HepG2 (cell line): ENCODE measurements at regions not wholly inside any gene's neighbourhood (a gene's known extent, or its start where the extent isn't known, plus 50 kb on each side); places are given as distances from the start of the nearest gene placed in this dataset.

Source experiments
- ATAC-seq: fragments of 200-7000 bp; cut with Tn5 transposase; 3 replicates; pipeline ENCODE4 v1.9.1; 2020; ENCODE audit warnings: mild to moderate bottlenecking, moderate library complexity
- BruUV-seq: library from RNA; stranded (reverse); fragments of 400-500 nt; replicated peaks from 2 replicates; lab custom pipeline; 2021; lab: Mats Ljungman, UMichigan
- CTCF ChIA-PET: fragments of 300-600 bp; formaldehyde crosslinking; extraction: SDS; loops from one replicate; lab custom pipeline; 2021; ENCODE audit warnings: low total read pairs, inconsistent platforms, low intra/inter-chr PET ratio; lab: Yijun Ruan, JAX
- POLR2A ChIA-PET: fragments of 350-600 bp; sonication (Branson Sonifier 250); formaldehyde crosslinking; loops from one replicate; lab custom pipeline; 2020; ENCODE audit warnings: antibody characterized with exemption, inconsistent platforms; lab: Yijun Ruan, JAX
- DNase-seq: peaks from one replicate; pipeline ENCODE4 v3.0.0-alpha.2; 2015; ENCODE audit warnings: low spot score
- FAIRE-seq: peaks from 3 replicates; lab custom pipeline; 2011; peaks lifted over from hg19 to GRCh38; lab: Jason Lieb, UNC
- H2AFZ ChIP-seq: one replicate; pipeline ENCODE4 v1.6.1; 2011; ENCODE audit warnings: low read length, inconsistent platforms
- H3K27ac ChIP-seq: fragments of 300-600 bp; 3 replicates; pipeline ENCODE4 v1.8.0; 2011; ENCODE audit warnings: mixed run types, mild to moderate bottlenecking, mixed read lengths, low read length, inconsistent platforms; ENCODE audit not compliant: insufficient read depth; ENCODE audit errors: extremely low read length
- H3K27me3 ChIP-seq, 2 experiments: fragments of 200-600 bp in 1 of 2; 2 replicates in 1 of 2; 3 replicates in 1 of 2; pipeline versions ENCODE4 v1.6.0 to v1.8.0; 2011; ENCODE audit warnings: low read length in 2 of 2, mild to moderate bottlenecking in 2 of 2, moderate library complexity in 2 of 2, inconsistent platforms in 1 of 2; ENCODE audit not compliant: insufficient read depth in 2 of 2, control insufficient read depth in 1 of 2
- H3K36me3 ChIP-seq, 2 experiments: fragments of 200-600 bp in 1 of 2; replicated peaks in 1 of 2; 2 replicates in 1 of 2; 3 replicates in 1 of 2; pipeline versions ENCODE4 v1.5.1 to v1.8.0; 2011; ENCODE audit warnings: low read length in 2 of 2, inconsistent platforms in 1 of 2; ENCODE audit not compliant: insufficient read depth in 2 of 2, control insufficient read depth in 1 of 2
- H3K4me1 ChIP-seq: 2 replicates; pipeline ENCODE4 v1.5.1; 2012; ENCODE audit warnings: low read length, inconsistent platforms; ENCODE audit not compliant: insufficient read depth
- H3K4me2 ChIP-seq: 2 replicates; pipeline ENCODE4 v1.6.0; 2011; ENCODE audit warnings: low read depth, low read length, inconsistent platforms
- H3K4me3 ChIP-seq, 3 experiments: fragments of 200-600 bp in 1 of 3; sonication (generic), shearing (Covaris generic) in 1 of 3; replicated peaks in 1 of 3; 2 replicates each; pipeline ENCODE4 v1.5.1; 2011 to 2016; ENCODE audit warnings: low read length in 3 of 3, inconsistent platforms in 2 of 3, low read depth in 2 of 3, mild to moderate bottlenecking in 2 of 3, control low read depth in 1 of 3, mixed read lengths in 1 of 3; ENCODE audit not compliant: insufficient read depth in 1 of 3
- H3K79me2 ChIP-seq: one replicate; pipeline ENCODE4 v1.6.1; 2011; ENCODE audit warnings: low read length, inconsistent platforms; ENCODE audit not compliant: insufficient read depth
- H3K9ac ChIP-seq: 2 replicates; pipeline ENCODE4 v1.6.0; 2011; ENCODE audit warnings: mild to moderate bottlenecking, low read depth, low read length, inconsistent platforms; ENCODE audit not compliant: insufficient read depth
- H3K9me3 ChIP-seq: 2 replicates; pipeline ENCODE4 v1.5.1; 2012; ENCODE audit warnings: mild to moderate bottlenecking, low read length
- H4K20me1 ChIP-seq: 2 replicates; pipeline ENCODE4 v1.6.0; 2011; ENCODE audit warnings: inconsistent platforms, mild to moderate bottlenecking, low read length, moderate library complexity; ENCODE audit not compliant: insufficient read depth
- ARID2 ChIP-seq: sonication (generic); formaldehyde crosslinking; IDR thresholded peaks from 2 replicates; pipeline ENCODE4 v1.8.1; 2022; ENCODE audit warnings: mild to moderate bottlenecking, missing genetic modification reagents, borderline replicate concordance
- MAZ ChIP-seq, 2 experiments: sonication (generic) in 1 of 2; formaldehyde crosslinking in 1 of 2; IDR thresholded peaks; 2 replicates each; pipeline versions ENCODE4 v1.5.0 to v1.6.1; 2012 to 2020; ENCODE audit warnings: low read depth in 2 of 2, mild to moderate bottlenecking in 2 of 2, borderline replicate concordance in 1 of 2, improper control_type of control experiment in 1 of 2, low read length in 1 of 2, missing genetic modification reagents in 1 of 2, moderate library complexity in 1 of 2
- MTF1 ChIP-seq: sonication (generic); formaldehyde crosslinking; IDR thresholded peaks from 2 replicates; pipeline ENCODE4 v1.5.0; 2020; ENCODE audit warnings: missing genetic modification reagents
- MTF2 ChIP-seq: sonication (generic); formaldehyde crosslinking; IDR thresholded peaks from 2 replicates; pipeline ENCODE4 v1.5.0; 2020; ENCODE audit warnings: missing genetic modification reagents, borderline replicate concordance
- SNAI1 ChIP-seq: sonication (generic); formaldehyde crosslinking; IDR thresholded peaks from 2 replicates; pipeline ENCODE4 v1.5.0; 2020; ENCODE audit warnings: mild to moderate bottlenecking, missing genetic modification reagents, borderline replicate concordance
- ZBTB7A ChIP-seq: sonication (generic); formaldehyde crosslinking; IDR thresholded peaks from 2 replicates; pipeline ENCODE4 v1.8.0; 2022; ENCODE audit warnings: mild to moderate bottlenecking, missing genetic modification reagents
- ZFP36 ChIP-seq: fragments of 150-350 bp; IDR thresholded peaks from 2 replicates; pipeline ENCODE4 v1.6.1; 2018; ENCODE audit warnings: borderline replicate concordance, low read length, low read depth; ENCODE audit not compliant: partially characterized antibody
- ZFP82 ChIP-seq: sonication (generic); formaldehyde crosslinking; IDR thresholded peaks from 2 replicates; pipeline ENCODE4 v1.5.1; 2020; ENCODE audit warnings: mild to moderate bottlenecking, missing genetic modification reagents, borderline replicate concordance
- ZNF713 ChIP-seq: sonication (generic); formaldehyde crosslinking; IDR thresholded peaks from 2 replicates; pipeline ENCODE4 v1.4.0; 2020; ENCODE audit warnings: mild to moderate bottlenecking, missing genetic modification reagents
- ZNF737 ChIP-seq: sonication (generic); formaldehyde crosslinking; IDR thresholded peaks from 2 replicates; pipeline ENCODE4 v1.5.0; 2020; ENCODE audit warnings: missing genetic modification reagents, mild to moderate bottlenecking, borderline replicate concordance
- ZNF766 ChIP-seq: sonication (generic); formaldehyde crosslinking; IDR thresholded peaks from 2 replicates; pipeline ENCODE4 v1.5.0; 2020; ENCODE audit warnings: missing genetic modification reagents, borderline replicate concordance
- ZNF775 ChIP-seq: sonication (generic); formaldehyde crosslinking; IDR thresholded peaks from 2 replicates; pipeline ENCODE4 v1.4.0; 2020; ENCODE audit warnings: missing genetic modification reagents, mild to moderate bottlenecking, moderate library complexity, borderline replicate concordance
- WGBS: methylation state at CpG from one replicate; pipeline ENCODE4 v1.1.6; 2017; ENCODE audit warnings: low lambda C conversion rate; 5-methylcytosine and 5-hydroxymethylcytosine counted together
- in situ Hi-C: cut with HindIII; loops from 2 replicates; pipeline ENCODE4 v1.10.0; 2017; ENCODE audit warnings: low pct_unique_long_range_greater_than_20kb; ENCODE audit not compliant: extremely low pct_ligation_motif_present
- intact Hi-C: fragments of 100-400 bp; cut with micrococcal nuclease; formaldehyde crosslinking; loops from one replicate; pipeline ENCODE4 v1.10.0; 2022; ENCODE audit not compliant: unreplicated experiment
- TF ChIP-seq, protein P1 (sequence below): sonication (generic); formaldehyde crosslinking; IDR thresholded peaks from 2 replicates; pipeline ENCODE4 v1.4.0; 2020; ENCODE audit warnings: missing genetic modification reagents
- TF ChIP-seq, protein P2 (sequence below): sonication (generic); formaldehyde crosslinking; IDR thresholded peaks from 2 replicates; pipeline ENCODE4 v1.5.0; 2020; ENCODE audit warnings: missing genetic modification reagents
- TF ChIP-seq, protein P3 (sequence below): sonication (generic); formaldehyde crosslinking; IDR thresholded peaks from 2 replicates; pipeline ENCODE4 v1.4.0; 2020; ENCODE audit warnings: missing genetic modification reagents, mild to moderate bottlenecking, borderline replicate concordance
- TF ChIP-seq, protein P4 (sequence below): sonication (generic); formaldehyde crosslinking; conservative IDR thresholded peaks from 2 replicates; pipeline ENCODE4 v1.4.0; 2020; ENCODE audit warnings: missing genetic modification reagents

DNA sequence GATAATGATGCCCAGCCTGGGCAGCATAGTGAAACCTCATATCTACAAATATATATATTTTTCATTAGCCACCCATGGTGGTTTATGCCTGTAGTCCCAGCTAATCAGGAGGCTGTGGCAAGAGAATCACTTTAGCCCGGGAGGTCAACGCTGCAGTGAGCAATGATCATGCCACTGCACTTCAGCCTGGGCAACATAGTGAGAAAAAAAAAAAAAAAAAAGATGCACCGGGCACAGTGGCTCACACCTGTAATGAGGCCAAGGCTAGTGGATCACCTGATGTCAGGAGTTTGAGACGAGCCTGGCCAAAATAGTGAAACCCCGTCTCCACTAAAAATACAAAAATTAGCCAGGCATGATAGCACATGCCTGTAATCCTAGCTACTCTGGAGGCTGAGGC, 50.2 kb upstream of the ADRA1B start:
- intact Hi-C loops = no loop called here
- CTCF ChIA-PET = no interaction called here
- H3K9ac ChIP-seq = no peak overlapping the region
- no peaks in the 10 kb centered on the region for H4K20me1 ChIP-seq
- FAIRE-seq = no peak
- 22% methylated on average over 5 of the region's 5 CpGs for WGBS
- H3K4me1 ChIP-seq = no peaks in the 10 kb centered on the region
- no peak for TF ChIP-seq ZNF766 (CRISPR knock-in tag)
- no peak for TF ChIP-seq ZNF713 (CRISPR knock-in tag)
- no peak for TF ChIP-seq MAZ (IDR thresholded peaks at IDR 0.05; ENCODE audit: borderline replicate concordance, low read depth, low read length)
- TF ChIP-seq MAZ (CRISPR knock-in tag; IDR thresholded peaks at IDR 0.05; ENCODE audit: low read depth) = no peak
- TF ChIP-seq, protein P1, sequence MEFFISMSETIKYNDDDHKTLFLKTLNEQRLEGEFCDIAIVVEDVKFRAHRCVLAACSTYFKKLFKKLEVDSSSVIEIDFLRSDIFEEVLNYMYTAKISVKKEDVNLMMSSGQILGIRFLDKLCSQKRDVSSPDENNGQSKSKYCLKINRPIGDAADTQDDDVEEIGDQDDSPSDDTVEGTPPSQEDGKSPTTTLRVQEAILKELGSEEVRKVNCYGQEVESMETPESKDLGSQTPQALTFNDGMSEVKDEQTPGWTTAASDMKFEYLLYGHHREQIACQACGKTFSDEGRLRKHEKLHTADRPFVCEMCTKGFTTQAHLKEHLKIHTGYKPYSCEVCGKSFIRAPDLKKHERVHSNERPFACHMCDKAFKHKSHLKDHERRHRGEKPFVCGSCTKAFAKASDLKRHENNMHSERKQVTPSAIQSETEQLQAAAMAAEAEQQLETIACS (CRISPR knock-in tag) = no peak
- TF ChIP-seq, protein P2, sequence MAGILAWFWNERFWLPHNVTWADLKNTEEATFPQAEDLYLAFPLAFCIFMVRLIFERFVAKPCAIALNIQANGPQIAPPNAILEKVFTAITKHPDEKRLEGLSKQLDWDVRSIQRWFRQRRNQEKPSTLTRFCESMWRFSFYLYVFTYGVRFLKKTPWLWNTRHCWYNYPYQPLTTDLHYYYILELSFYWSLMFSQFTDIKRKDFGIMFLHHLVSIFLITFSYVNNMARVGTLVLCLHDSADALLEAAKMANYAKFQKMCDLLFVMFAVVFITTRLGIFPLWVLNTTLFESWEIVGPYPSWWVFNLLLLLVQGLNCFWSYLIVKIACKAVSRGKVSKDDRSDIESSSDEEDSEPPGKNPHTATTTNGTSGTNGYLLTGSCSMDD (CRISPR knock-in tag) = no peak
- no peak for TF ChIP-seq MTF2 (CRISPR knock-in tag)
- TF ChIP-seq, protein P3, sequence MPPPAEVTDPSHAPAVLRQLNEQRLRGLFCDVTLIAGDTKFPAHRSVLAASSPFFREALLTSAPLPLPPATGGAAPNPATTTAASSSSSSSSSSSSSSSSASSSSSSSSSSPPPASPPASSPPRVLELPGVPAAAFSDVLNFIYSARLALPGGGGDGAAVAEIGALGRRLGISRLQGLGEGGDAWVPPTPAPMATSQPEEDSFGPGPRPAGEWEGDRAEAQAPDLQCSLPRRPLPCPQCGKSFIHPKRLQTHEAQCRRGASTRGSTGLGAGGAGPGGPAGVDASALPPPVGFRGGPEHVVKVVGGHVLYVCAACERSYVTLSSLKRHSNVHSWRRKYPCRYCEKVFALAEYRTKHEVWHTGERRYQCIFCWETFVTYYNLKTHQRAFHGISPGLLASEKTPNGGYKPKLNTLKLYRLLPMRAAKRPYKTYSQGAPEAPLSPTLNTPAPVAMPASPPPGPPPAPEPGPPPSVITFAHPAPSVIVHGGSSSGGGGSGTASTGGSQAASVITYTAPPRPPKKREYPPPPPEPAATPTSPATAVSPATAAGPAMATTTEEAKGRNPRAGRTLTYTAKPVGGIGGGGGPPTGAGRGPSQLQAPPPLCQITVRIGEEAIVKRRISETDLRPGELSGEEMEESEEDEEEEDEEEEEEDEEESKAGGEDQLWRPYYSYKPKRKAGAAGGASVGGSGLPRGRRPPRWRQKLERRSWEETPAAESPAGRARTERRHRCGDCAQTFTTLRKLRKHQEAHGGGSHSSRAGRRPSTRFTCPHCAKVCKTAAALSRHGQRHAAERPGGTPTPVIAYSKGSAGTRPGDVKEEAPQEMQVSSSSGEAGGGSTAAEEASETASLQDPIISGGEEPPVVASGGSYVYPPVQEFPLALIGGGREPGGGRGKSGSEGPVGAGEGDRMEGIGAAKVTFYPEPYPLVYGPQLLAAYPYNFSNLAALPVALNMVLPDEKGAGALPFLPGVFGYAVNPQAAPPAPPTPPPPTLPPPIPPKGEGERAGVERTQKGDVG (CRISPR knock-in tag) = no peak
- TF ChIP-seq ZFP36 = no peak
- TF ChIP-seq ARID2 (CRISPR knock-in tag) = no peak
- no peak for TF ChIP-seq ZFP82
- no peak for TF ChIP-seq ZNF775 (CRISPR knock-in tag)
- TF ChIP-seq, protein P4, sequence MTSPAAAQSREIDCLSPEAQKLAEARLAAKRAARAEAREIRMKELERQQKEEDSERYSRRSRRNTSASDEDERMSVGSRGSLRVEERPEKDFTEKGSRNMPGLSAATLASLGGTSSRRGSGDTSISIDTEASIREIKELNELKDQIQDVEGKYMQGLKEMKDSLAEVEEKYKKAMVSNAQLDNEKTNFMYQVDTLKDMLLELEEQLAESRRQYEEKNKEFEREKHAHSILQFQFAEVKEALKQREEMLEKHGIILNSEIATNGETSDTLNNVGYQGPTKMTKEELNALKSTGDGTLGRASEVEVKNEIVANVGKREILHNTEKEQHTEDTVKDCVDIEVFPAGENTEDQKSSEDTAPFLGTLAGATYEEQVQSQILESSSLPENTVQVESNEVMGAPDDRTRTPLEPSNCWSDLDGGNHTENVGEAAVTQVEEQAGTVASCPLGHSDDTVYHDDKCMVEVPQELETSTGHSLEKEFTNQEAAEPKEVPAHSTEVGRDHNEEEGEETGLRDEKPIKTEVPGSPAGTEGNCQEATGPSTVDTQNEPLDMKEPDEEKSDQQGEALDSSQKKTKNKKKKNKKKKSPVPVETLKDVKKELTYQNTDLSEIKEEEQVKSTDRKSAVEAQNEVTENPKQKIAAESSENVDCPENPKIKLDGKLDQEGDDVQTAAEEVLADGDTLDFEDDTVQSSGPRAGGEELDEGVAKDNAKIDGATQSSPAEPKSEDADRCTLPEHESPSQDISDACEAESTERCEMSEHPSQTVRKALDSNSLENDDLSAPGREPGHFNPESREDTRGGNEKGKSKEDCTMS = no peak
- no peak for TF ChIP-seq ZBTB7A (CRISPR knock-in tag)
- no peak for TF ChIP-seq MTF1 (CRISPR knock-in tag)
- no peak for TF ChIP-seq ZNF737 (CRISPR knock-in tag)
- no peak for TF ChIP-seq SNAI1 (CRISPR knock-in tag)
- TF ChIP-seq, all 625 proteins: peak for 0
- no peaks in the 10 kb centered on the region for H3K36me3 ChIP-seq
- H3K4me3 ChIP-seq = no peak overlapping the region
- H3K27ac ChIP-seq = no peak overlapping the region
- peaks cover 0 to 14% of the 10 kb centered on the region in 2 experiments; a peak in 1 of 5 replicates for H3K27me3 ChIP-seq
- DNase-seq (no peak), ATAC-seq (no peak)
- in situ Hi-C loops = no loop called here
- BruUV-seq = no TSS peak
- H2AFZ ChIP-seq = no peak overlapping the region
- POLR2A ChIA-PET = no interaction called here
- H3K4me2 ChIP-seq = no peak overlapping the region
- H3K9me3 ChIP-seq = no peaks in the 10 kb centered on the region
- H3K79me2 ChIP-seq = no peaks in the 10 kb centered on the region
